Lower lobe of right lung (tissue), 2 donors: ENCODE measurements at regions not wholly inside any gene's neighbourhood (a gene's known extent, or its start where the extent isn't known, plus 50 kb on each side); places are given as distances from the start of the nearest gene placed in this dataset.
"Not testable (repeated sequence)": the region's sequence is repeated elsewhere in the genome, so short reads cannot be mapped to it uniquely, and the experiment has no call there.

Experiments
- ATAC-seq, 2 donors: fragments of 200-7000 bp; cut with Tn5 transposase; one replicate each; pipeline ENCODE4 v1.9.1; 2020 to 2022; ENCODE audit warnings: mild to moderate bottlenecking in 2 of 2, moderate library complexity in 2 of 2
- DNase-seq: peaks from one replicate; pipeline ENCODE4 v3.0.0-alpha.2; 2020
- H3K27ac ChIP-seq: fragments of 200-600 bp; one replicate; pipeline ENCODE4 v1.8.0; 2022
- H3K27me3 ChIP-seq: fragments of 200-600 bp; one replicate; pipeline ENCODE4 v1.8.0; 2022; ENCODE audit warnings: low read depth
- H3K36me3 ChIP-seq: fragments of 200-600 bp; one replicate; pipeline ENCODE4 v1.8.0; 2022; ENCODE audit warnings: mild to moderate bottlenecking
- H3K4me1 ChIP-seq: fragments of 200-600 bp; one replicate; pipeline ENCODE4 v1.8.0; 2022
- H3K4me3 ChIP-seq: fragments of 200-600 bp; one replicate; pipeline ENCODE4 v1.8.0; 2022; ENCODE audit warnings: mild to moderate bottlenecking
- H3K9me3 ChIP-seq: fragments of 200-600 bp; one replicate; pipeline ENCODE4 v1.8.0; 2022
- intact Hi-C: fragments of 100-400 bp; cut with DNase I; formaldehyde crosslinking; loops from one replicate; pipeline ENCODE4 v1.11.0; 2022
- TF ChIP-seq, protein P1 (sequence below): fragments of 200-600 bp; IDR thresholded peaks from one replicate; pipeline ENCODE4 v1.8.0; 2022; ENCODE audit warnings: antibody characterized with exemption, mild to moderate bottlenecking
- donor health status: DM: no; HTN: yes; CAD: no; lungs with severe emphysema.

DNA sequence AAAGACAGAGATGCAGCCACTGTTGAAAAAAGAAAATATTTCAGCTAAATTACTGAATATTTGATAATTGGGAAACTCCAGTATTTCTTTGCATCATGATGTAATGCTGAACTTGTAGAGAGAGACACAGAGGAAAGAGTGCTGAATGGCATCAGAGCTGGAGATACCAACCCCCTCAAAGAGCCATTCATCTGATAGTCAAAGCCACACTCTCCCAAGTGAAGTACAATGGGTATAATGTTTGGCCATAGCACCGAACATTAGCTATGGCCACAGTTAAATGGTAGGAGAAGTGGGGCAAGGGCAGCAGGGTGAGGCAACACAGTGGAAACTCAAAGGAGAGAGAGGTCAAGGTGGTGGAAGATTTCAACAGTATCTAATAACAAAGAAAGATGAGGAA lies 107.5 kb upstream of the TNFSF4 start:
- no peak for DNase-seq
- Histone ChIP-seq H3K4me3 (no peak overlapping the region), H3K4me1 (no peaks in the 10 kb centered on the region), H3K9me3 (peaks cover 3% of the 10 kb centered on the region), H3K27ac (no peak overlapping the region), H3K36me3 (no peaks in the 10 kb centered on the region), H3K27me3 (no peaks in the 10 kb centered on the region)
- TF ChIP-seq, protein P1, sequence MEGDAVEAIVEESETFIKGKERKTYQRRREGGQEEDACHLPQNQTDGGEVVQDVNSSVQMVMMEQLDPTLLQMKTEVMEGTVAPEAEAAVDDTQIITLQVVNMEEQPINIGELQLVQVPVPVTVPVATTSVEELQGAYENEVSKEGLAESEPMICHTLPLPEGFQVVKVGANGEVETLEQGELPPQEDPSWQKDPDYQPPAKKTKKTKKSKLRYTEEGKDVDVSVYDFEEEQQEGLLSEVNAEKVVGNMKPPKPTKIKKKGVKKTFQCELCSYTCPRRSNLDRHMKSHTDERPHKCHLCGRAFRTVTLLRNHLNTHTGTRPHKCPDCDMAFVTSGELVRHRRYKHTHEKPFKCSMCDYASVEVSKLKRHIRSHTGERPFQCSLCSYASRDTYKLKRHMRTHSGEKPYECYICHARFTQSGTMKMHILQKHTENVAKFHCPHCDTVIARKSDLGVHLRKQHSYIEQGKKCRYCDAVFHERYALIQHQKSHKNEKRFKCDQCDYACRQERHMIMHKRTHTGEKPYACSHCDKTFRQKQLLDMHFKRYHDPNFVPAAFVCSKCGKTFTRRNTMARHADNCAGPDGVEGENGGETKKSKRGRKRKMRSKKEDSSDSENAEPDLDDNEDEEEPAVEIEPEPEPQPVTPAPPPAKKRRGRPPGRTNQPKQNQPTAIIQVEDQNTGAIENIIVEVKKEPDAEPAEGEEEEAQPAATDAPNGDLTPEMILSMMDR = no peak
- no peak for ATAC-seq
- intact Hi-C loops = no loop called here

DNA sequence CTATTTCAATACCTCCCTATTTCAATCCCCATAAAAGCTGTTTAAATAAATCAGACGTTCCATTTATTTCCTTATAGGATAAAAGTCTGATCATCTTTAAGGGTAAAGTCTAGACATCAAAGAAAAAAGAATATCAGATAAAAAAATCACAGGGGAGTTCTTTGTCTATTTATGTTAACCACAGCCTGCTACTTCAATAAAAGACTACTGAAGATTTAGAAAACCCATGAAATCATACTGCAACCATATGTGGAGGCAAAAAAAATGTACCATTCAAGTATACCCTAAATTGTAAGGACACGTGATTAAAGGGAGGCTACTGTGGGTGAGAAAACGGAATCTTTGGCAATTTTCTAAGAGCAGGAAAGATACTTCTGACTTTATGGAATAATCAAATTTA lies 108.2 kb upstream of the TNFSF4 start:
- no peak for ATAC-seq
- no peaks in the 10 kb centered on the region for H3K27me3 ChIP-seq
- DNase-seq = no peak

DNA sequence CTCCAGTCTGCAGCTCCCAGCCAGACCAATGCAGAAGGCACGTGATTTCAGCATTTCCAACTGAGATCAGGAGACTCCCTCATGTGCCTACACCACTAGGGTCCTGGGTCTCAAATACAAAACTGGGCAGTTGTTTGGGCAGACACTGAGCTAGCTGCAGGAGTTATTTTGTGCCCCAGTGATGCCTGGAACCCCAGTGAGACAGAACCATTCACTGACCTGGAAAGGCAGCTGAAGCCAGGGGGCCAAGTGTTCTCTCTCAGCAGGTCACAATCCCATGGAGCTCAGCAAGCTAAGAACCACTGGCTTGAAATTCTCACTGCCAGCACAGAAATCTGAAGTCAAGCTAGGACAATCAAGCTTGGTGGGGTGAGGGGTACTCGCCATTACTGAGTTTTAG lies 111.7 kb upstream of the TNFSF4 start:
- Histone ChIP-seq H3K9me3 (no peaks in the 10 kb centered on the region), H3K4me3 (no peak overlapping the region), H3K27me3 (no peaks in the 10 kb centered on the region), H3K4me1 (no peaks in the 10 kb centered on the region), H3K36me3 (no peaks in the 10 kb centered on the region), H3K27ac (no peak overlapping the region)
- TF ChIP-seq, protein P1 = no peak
- intact Hi-C loops = no loop called here
- ATAC-seq (no peak), DNase-seq (no peak)

More for the DNA sequence above, 108.2 kb upstream of the TNFSF4 start:
- Histone ChIP-seq H3K4me1 (no peaks in the 10 kb centered on the region), H3K36me3 (no peaks in the 10 kb centered on the region), H3K4me3 (no peak overlapping the region), H3K27ac (no peak overlapping the region), H3K9me3 (peaks cover 3% of the 10 kb centered on the region)
- TF ChIP-seq, protein P1 = no peak
- intact Hi-C loops = no loop called here

DNA sequence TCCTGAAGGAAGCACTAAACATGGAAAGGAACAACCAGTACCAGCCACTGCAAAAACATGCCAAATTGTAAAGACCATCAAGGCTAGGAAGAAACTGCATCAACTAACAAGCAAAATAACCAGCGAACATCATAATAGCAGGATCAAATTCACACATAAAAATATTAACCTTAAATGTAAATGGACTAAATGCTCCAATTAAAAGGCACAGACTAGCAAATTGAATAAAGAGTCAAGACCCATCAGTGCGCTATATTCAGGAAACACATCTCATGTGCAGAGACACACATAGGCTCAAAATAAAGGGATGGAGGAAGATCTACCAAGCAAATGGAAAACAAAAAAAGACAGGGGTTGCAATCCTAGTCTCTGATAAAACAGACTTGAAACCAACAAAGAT lies 117.2 kb upstream of the TNFSF4 start:
- H3K27ac ChIP-seq, H3K27me3 ChIP-seq, H3K36me3 ChIP-seq, H3K4me3 ChIP-seq, H3K4me1 ChIP-seq, H3K9me3 ChIP-seq, DNase-seq, ATAC-seq, intact Hi-C loops: not testable (repeated sequence)

DNA sequence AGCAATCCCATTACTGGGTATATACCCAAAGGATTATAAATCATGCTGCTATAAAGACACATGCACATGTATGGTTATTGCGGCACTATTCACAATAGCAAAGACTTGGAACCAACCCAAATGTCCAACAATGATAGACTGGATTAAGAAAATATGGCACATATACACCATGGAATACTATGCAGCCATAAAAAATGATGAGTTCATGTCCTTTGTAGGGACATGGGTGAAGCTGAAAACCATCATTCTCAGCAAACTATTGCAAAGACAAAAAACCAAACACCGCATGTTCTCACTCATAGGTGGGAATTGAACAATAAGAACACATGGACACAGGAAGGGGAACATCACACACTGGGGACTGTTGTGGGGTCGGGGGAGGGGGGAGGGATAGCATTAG lies 120.9 kb upstream of the TNFSF4 start:
- ATAC-seq, H3K27ac ChIP-seq, H3K9me3 ChIP-seq, H3K27me3 ChIP-seq, H3K36me3 ChIP-seq, H3K4me3 ChIP-seq, intact Hi-C loops, DNase-seq: not testable (repeated sequence)
- H3K4me1 ChIP-seq = peaks cover 16% of the 10 kb centered on the region

DNA sequence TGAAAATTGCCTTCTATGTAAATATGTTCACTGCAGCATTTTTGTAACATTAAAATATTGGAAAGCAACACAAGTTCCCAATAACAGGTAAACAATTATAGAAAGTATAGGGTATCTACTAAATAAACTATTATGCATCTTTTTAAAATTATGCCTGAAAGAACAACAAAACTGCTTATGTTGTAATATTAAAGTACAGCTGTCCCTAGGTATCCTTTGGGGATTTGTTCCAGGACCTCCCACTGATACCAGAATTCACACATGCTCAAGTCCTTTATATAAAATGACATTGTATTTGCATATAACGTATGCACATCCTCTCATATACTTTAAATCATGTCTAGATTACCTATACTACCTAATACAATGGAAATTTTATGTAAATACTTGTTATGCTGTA lies 121.8 kb upstream of the TNFSF4 start:
- Histone ChIP-seq H3K27ac (no peak overlapping the region), H3K36me3 (no peaks in the 10 kb centered on the region), H3K9me3 (no peaks in the 10 kb centered on the region), H3K27me3 (no peaks in the 10 kb centered on the region), H3K4me3 (no peak overlapping the region), H3K4me1 (peaks cover 16% of the 10 kb centered on the region)
- intact Hi-C loops = no loop called here
- DNase-seq (no peak), ATAC-seq (no peak)
- TF ChIP-seq, protein P1 = no peak

DNA sequence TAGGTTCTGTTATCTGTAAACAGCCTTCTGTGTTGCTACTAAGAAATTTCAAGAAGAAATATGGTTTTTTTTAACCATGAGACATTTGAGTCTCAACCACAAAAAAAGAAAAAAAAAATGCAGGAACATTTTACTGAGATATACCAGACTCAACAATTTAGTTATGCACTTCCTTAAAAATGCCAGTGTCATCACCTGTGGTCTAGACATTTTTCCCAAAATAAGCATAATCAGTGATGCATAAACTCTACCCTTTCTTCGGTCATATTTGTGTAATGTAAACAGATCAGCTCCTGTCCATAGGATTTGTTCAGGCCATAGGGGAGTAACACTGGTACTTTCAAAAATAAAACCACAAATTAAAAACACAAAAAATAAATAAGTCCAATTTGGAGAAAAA lies 122.6 kb upstream of the TNFSF4 start:
- Histone ChIP-seq H3K4me1 (peaks cover 16% of the 10 kb centered on the region), H3K4me3 (no peak overlapping the region), H3K36me3 (no peaks in the 10 kb centered on the region), H3K27ac (no peak overlapping the region), H3K9me3 (no peaks in the 10 kb centered on the region), H3K27me3 (no peaks in the 10 kb centered on the region)
- intact Hi-C loops = no loop called here
- TF ChIP-seq, protein P1 = no peak
- DNase-seq (no peak), ATAC-seq (no peak)
